Activated CD8-positive, alpha-beta memory T cell treated with anti-CD3 and anti-CD28 coated beads, Interleukin-2, amount 10 ng/mL, durations not matched to agents 7 days and 5 days (primary cell): ENCODE measurements at regions not wholly inside any gene's neighbourhood (a gene's known extent, or its start where the extent isn't known, plus 50 kb on each side); places are given as distances from the start of the nearest gene placed in this dataset.

Experiments used
- ATAC-seq: fragments of 150-1000 bp; cut with Tn5 transposase; one replicate; pipeline ENCODE4 v1.10.0; 2021; ENCODE audit warnings: moderate library complexity
- CTCF ChIA-PET: fragments of 350-600 bp; sonication (Branson Sonifier 250); formaldehyde crosslinking; loops from one replicate; lab custom pipeline; 2021; ENCODE audit warnings: antibody characterized with exemption; lab: Charles Lee
- DNase-seq: peaks from one replicate; pipeline ENCODE4 v3.0.0-alpha.2; 2020
- H3K27ac Mint-ChIP-seq: one replicate; pipeline ENCODE4 v1.8.0; 2021; ENCODE audit warnings: mild to moderate bottlenecking, mixed read lengths
- H3K27me3 Mint-ChIP-seq: one replicate; pipeline ENCODE4 v1.8.0; 2021; ENCODE audit warnings: mixed read lengths
- H3K36me3 Mint-ChIP-seq: one replicate; pipeline ENCODE4 v1.8.0; 2021; ENCODE audit warnings: mild to moderate bottlenecking, mixed read lengths
- H3K4me1 Mint-ChIP-seq: one replicate; pipeline ENCODE4 v1.8.0; 2021; ENCODE audit warnings: mixed read lengths
- H3K4me3 Mint-ChIP-seq: one replicate; pipeline ENCODE4 v1.8.0; 2021; ENCODE audit warnings: mild to moderate bottlenecking, moderate library complexity, mixed read lengths
- H3K9me3 Mint-ChIP-seq: one replicate; pipeline ENCODE4 v1.8.0; 2022; ENCODE audit warnings: low read depth, mixed read lengths

GRCh38 chr14:98230411-98230810, 1041.6 kb downstream of the BCL11B start:
- peaks cover 56% of the 10 kb centered on the region for H3K4me1 Mint-ChIP-seq
- no peak overlapping the region for H3K27ac Mint-ChIP-seq
- peaks cover 2% of the 10 kb centered on the region for H3K9me3 Mint-ChIP-seq
- H3K27me3 Mint-ChIP-seq, result no peaks in the 10 kb centered on the region
- CTCF ChIA-PET, result no interaction called here
- ATAC-seq, result no peak
- no peak for DNase-seq
- no peak overlapping the region for H3K4me3 Mint-ChIP-seq
- peaks cover 3% of the 10 kb centered on the region for H3K36me3 Mint-ChIP-seq

- H3K27me3 Mint-ChIP-seq, result no peaks in the 10 kb centered on the region
- no peak overlapping the region for H3K27ac Mint-ChIP-seq
- peaks cover 53% of the 10 kb centered on the region for H3K4me1 Mint-ChIP-seq
- ATAC-seq (no peak), DNase-seq (no peak)
- no peaks in the 10 kb centered on the region for H3K9me3 Mint-ChIP-seq
- H3K4me3 Mint-ChIP-seq, result no peak overlapping the region
- CTCF ChIA-PET, result interaction anchor here (0.7 kb wide), 1 partner anchor 9 kb away, joined by 3 read pairs; no protein-coding TSS in a partner anchor
- peaks cover 3% of the 10 kb centered on the region for H3K36me3 Mint-ChIP-seq
These were observed 1040.8 kb downstream of the BCL11B start for GRCh38 chr14:98231210-98231609.

- Mint-ChIP-seq H3K4me1 (peaks cover 31% of the 10 kb centered on the region), H3K27me3 (no peaks in the 10 kb centered on the region), H3K4me3 (no peak overlapping the region), H3K9me3 (no peaks in the 10 kb centered on the region), H3K36me3 (peaks cover 3% of the 10 kb centered on the region), H3K27ac (no peak overlapping the region)
- no peak for DNase-seq
- ATAC-seq, result no peak
- CTCF ChIA-PET, result interaction anchor here (1.4 to 1.9 kb wide), 2 partner anchors 10 to 25 kb away, joined by 3 to 6 read pairs; no protein-coding TSS in a partner anchor
These were observed 1038.3 kb downstream of the BCL11B start for GRCh38 chr14:98233656-98234055.

DNA sequence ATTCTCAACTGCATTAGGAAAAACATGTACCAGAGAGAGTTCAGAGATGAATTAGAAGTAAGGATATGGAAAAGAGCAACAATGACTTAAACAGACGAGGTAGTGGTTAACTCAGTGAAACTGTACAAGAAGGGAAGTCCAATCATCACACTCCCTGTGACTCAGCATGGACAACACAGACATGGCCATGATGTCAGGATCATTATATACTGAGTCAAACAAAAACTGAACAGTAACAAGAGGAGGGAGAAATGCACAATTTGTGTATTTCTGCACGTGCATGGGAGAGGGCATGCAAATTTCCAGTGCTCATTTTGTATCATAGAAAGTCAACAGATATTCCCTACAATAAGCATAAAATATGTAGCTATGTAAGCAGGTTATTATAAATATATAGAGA, 1037.8 kb downstream of the BCL11B start:
- H3K27ac Mint-ChIP-seq, result no peak overlapping the region
- H3K4me3 Mint-ChIP-seq, result no peak overlapping the region
- CTCF ChIA-PET, result interaction anchor here (1.0 to 1.9 kb wide), 3 partner anchors 9 to 26 kb away, joined by 3 to 6 read pairs (median 3); no protein-coding TSS in a partner anchor
- DNase-seq, result peak; percentile 57
- no peaks in the 10 kb centered on the region for H3K9me3 Mint-ChIP-seq
- H3K36me3 Mint-ChIP-seq, result peaks cover 3% of the 10 kb centered on the region
- H3K4me1 Mint-ChIP-seq, result peaks cover 29% of the 10 kb centered on the region
- H3K27me3 Mint-ChIP-seq, result no peaks in the 10 kb centered on the region
- peak; percentile 93 for ATAC-seq

DNA sequence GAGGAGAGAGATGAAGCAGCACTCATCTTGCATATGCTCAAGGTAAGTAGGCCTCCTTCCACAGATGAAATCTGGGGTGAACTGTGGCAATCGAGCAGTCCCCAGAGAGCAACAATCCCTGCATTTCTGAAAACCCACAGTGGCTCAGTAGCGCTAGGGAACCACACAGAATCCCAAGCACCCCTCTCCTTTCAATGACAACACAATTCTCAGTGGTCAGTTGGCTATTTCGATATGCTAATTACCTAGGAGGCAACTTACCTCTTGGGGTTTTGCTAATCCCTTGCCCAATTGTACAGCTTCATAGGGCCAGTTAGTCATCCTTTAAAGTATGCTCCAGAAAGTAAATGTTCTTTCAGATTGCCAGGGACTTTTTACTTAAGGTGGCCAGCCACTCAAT, 1035.7 kb downstream of the BCL11B start:
- ATAC-seq (no peak), DNase-seq (no peak)
- Mint-ChIP-seq H3K4me3 (no peak overlapping the region), H3K36me3 (peaks cover 3% of the 10 kb centered on the region), H3K4me1 (peaks cover 19% of the 10 kb centered on the region), H3K27ac (no peak overlapping the region), H3K27me3 (no peaks in the 10 kb centered on the region), H3K9me3 (no peaks in the 10 kb centered on the region)
- CTCF ChIA-PET, result no interaction called here

DNA sequence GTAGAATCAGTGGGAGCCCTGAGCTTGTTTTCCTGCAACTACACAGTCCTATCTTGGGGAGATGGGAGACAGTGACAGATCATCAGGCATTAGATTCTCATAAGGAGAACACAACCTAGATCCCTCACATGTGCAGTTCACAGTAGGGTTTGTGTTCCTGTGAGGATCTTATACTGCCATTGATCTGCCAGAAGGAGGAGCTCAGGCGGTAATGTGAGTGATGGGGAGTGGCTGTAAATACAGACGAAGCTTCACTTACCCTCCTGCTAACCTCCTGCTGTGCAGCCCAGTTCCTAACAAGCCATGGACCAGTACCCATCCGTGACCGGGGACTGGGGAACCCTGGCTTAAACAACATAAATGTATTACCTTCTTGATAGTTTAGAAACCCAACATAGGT, 1034.1 kb downstream of the BCL11B start:
- DNase-seq (no peak), ATAC-seq (no peak)
- H3K4me1 Mint-ChIP-seq, result peaks cover 19% of the 10 kb centered on the region
- peaks cover 1% of the 10 kb centered on the region for H3K36me3 Mint-ChIP-seq
- H3K27me3 Mint-ChIP-seq, result no peaks in the 10 kb centered on the region
- no peak overlapping the region for H3K4me3 Mint-ChIP-seq
- CTCF ChIA-PET, result no interaction called here
- no peaks in the 10 kb centered on the region for H3K9me3 Mint-ChIP-seq
- no peak overlapping the region for H3K27ac Mint-ChIP-seq

DNA sequence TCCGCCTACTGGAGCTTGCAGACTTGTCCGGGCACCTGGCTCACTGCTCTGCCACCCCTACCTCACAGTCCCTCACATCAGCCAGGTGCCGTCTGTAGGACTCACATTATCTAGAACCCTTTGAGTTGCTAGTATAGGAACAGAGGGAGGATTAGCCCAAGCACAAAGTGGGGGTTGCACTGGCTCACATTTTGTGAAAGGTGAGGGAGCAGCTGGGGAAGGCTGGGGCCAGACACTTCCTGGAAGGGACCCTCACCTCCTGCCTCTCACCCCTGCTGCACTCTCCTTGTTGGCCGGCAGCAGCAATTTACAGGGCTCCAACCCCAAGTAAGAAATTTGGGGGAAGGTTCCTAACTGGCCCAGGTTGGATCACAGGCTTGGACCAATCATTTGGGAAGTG, 1031.6 kb downstream of the BCL11B start:
- no peak overlapping the region for H3K27ac Mint-ChIP-seq
- CTCF ChIA-PET, result no interaction called here
- no peak overlapping the region for H3K4me3 Mint-ChIP-seq
- DNase-seq (no peak), ATAC-seq (no peak)
- peaks cover 13% of the 10 kb centered on the region for H3K4me1 Mint-ChIP-seq
- no peaks in the 10 kb centered on the region for H3K9me3 Mint-ChIP-seq
- no peaks in the 10 kb centered on the region for H3K27me3 Mint-ChIP-seq
- no peaks in the 10 kb centered on the region for H3K36me3 Mint-ChIP-seq

DNA sequence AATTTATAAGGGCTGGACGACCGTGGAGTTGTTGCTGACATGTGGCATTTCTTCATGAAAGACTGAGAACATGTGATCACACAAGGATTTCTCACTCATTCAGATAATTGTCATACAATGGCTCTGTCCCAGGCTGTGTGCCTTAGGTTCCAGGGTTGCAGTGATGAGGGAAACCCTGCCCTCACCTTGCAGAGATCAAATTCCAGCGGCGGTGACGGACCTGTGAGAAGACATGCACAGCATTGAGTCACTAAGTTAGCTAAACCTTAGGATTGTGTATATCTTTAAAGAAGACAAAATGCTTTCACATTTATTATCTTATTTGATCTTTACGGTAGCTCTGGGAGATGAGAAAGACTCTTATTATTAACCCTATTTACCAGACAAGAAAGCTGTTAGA, 1029.1 kb downstream of the BCL11B start:
- no peak overlapping the region for H3K4me3 Mint-ChIP-seq
- peaks cover 5% of the 10 kb centered on the region for H3K9me3 Mint-ChIP-seq
- no peak overlapping the region for H3K27ac Mint-ChIP-seq
- H3K27me3 Mint-ChIP-seq, result no peaks in the 10 kb centered on the region
- DNase-seq (no peak), ATAC-seq (no peak)
- H3K36me3 Mint-ChIP-seq, result peaks cover 4% of the 10 kb centered on the region
- CTCF ChIA-PET, result interaction anchor here (1.4 kb wide), 1 partner anchor 9 kb away, joined by 6 read pairs; no protein-coding TSS in a partner anchor
- peaks cover 19% of the 10 kb centered on the region for H3K4me1 Mint-ChIP-seq

- no peak overlapping the region for H3K4me3 Mint-ChIP-seq
- CTCF ChIA-PET, result interaction anchor here (1.4 kb wide), 1 partner anchor 9 kb away, joined by 6 read pairs; no protein-coding TSS in a partner anchor
- no peak overlapping the region for H3K27ac Mint-ChIP-seq
- no peaks in the 10 kb centered on the region for H3K27me3 Mint-ChIP-seq
- DNase-seq, result no peak
- H3K9me3 Mint-ChIP-seq, result peaks cover 5% of the 10 kb centered on the region
- no peak for ATAC-seq
- H3K4me1 Mint-ChIP-seq, result peaks cover 19% of the 10 kb centered on the region
- H3K36me3 Mint-ChIP-seq, result peaks cover 4% of the 10 kb centered on the region
These were observed 1028.7 kb downstream of the BCL11B start for GRCh38 chr14:98243332-98243731.

DNA sequence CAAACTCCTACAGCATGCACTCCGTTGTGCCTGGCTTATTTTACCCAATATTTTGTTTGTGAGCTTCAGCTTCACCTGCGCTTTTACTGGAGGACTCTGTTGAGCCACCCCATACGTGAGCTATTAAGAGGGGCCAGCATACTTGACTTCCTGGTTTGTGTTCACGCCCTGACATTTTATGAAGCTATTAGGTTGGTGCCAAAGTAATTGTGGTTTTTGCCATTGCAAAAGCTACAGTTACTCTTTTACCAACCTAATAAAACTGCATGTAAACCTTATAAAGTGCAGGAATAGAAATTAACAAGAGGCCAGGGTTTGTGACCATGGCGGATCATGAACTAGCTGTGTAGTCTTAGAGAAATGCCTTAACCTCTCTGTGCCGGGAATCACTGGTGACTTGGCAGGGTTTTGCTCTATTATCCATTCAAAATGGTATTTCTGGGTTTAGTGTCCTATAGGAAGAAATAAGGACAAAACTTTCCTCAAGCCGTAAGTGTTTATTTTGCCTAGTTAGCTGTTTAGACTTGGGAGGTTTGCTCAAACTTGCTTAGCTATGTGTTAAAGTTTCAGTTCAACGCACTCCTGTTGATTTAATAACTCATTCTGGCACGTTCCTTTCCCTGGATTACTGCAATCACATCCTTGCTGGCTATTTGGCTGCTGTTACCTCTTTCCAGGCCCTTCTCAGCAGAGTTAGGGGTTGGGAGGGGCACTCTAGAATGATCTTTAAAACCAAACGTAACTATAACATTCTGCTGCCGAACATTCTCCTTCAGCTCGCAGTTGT, 1027.6 kb downstream of the BCL11B start:
- CTCF ChIA-PET, result interaction anchor here (1.4 kb wide), 1 partner anchor 10 kb away, joined by 6 read pairs; no protein-coding TSS in a partner anchor
- no peak for ATAC-seq

GRCh38 chr14:98244966-98245569, 1026.9 kb downstream of the BCL11B start:
- no peak overlapping the region for H3K4me3 Mint-ChIP-seq
- CTCF ChIA-PET, result no interaction called here

More for the DNA sequence above, 1027.6 kb downstream of the BCL11B start:
- Mint-ChIP-seq H3K27ac (no peak overlapping the region), H3K27me3 (no peaks in the 10 kb centered on the region), H3K9me3 (peaks cover 5% of the 10 kb centered on the region), H3K4me1 (peaks cover 19% of the 10 kb centered on the region), H3K36me3 (peaks cover 4% of the 10 kb centered on the region), H3K4me3 (no peak overlapping the region)
- DNase-seq, result no peak

DNA sequence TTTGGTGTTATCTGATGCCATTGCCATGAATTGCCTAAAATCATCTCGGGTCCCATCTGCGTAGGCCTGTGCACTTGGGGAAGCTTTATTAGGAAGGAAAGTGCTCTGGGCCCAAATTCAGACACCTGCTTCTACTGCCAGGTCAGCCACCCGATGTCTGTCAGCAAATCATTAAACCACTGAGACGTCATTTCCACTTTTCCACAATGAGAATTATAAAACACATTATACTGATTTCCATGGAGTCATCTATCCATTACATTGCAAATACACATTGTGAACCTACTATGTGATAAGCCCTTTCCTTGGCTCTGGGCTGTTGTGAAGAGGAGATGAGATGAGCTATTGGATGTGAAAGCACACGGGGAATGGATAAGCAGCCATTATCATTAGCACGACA, 1022.9 kb downstream of the BCL11B start:
- peaks cover 5% of the 10 kb centered on the region for H3K9me3 Mint-ChIP-seq
- DNase-seq (no peak), ATAC-seq (no peak)
- no peaks in the 10 kb centered on the region for H3K27me3 Mint-ChIP-seq
- H3K4me1 Mint-ChIP-seq, result peaks cover 24% of the 10 kb centered on the region
- no peak overlapping the region for H3K4me3 Mint-ChIP-seq
- no peak overlapping the region for H3K27ac Mint-ChIP-seq
- CTCF ChIA-PET, result interaction anchor here (1.1 kb wide), 1 partner anchor 14 kb away, joined by 3 read pairs; no protein-coding TSS in a partner anchor
- H3K36me3 Mint-ChIP-seq, result peaks cover 4% of the 10 kb centered on the region

More at GRCh38 chr14:98244966-98245569, 1026.9 kb downstream of the BCL11B start:
- DNase-seq (peak; percentile 80), ATAC-seq (peak; percentile 78)
- peaks cover 5% of the 10 kb centered on the region for H3K9me3 Mint-ChIP-seq
- peaks cover 4% of the 10 kb centered on the region for H3K36me3 Mint-ChIP-seq
- peak overlapping the region; percentile 16 for H3K27ac Mint-ChIP-seq
- H3K27me3 Mint-ChIP-seq, result no peaks in the 10 kb centered on the region
- peaks cover 19% of the 10 kb centered on the region for H3K4me1 Mint-ChIP-seq

DNA sequence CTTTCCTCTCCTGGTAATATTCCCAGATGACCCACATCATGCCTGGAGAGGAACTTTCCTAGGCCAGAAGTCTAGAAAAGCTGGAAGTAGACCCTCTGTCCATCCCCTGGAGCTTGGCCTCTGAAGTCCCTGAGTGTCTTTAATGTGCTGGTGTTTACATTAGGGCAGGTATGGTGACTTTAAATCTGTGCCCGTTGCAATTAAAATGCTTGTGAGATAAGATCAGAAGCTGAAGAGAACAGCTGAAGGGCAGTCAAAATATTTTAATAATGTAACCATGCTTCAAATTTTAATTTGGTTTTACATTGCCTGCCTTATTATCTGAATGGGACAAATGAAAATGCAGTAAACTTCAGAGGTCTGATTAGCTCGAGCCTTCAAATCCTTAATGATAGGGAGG, 1022.5 kb downstream of the BCL11B start:
- CTCF ChIA-PET, result interaction anchor here (1.1 kb wide), 1 partner anchor 15 kb away, joined by 3 read pairs; no protein-coding TSS in a partner anchor
- no peak overlapping the region for H3K4me3 Mint-ChIP-seq
- H3K9me3 Mint-ChIP-seq, result peaks cover 5% of the 10 kb centered on the region
- DNase-seq (no peak), ATAC-seq (no peak)
- no peaks in the 10 kb centered on the region for H3K27me3 Mint-ChIP-seq
- no peak overlapping the region for H3K27ac Mint-ChIP-seq
- peaks cover 4% of the 10 kb centered on the region for H3K36me3 Mint-ChIP-seq
- peaks cover 21% of the 10 kb centered on the region for H3K4me1 Mint-ChIP-seq
